ENCODE measurements at regions not wholly inside any gene's neighbourhood (a gene's known extent, or its start where the extent isn't known, plus 50 kb on each side); places are given as distances from the start of the nearest gene placed in this dataset.

DNA sequence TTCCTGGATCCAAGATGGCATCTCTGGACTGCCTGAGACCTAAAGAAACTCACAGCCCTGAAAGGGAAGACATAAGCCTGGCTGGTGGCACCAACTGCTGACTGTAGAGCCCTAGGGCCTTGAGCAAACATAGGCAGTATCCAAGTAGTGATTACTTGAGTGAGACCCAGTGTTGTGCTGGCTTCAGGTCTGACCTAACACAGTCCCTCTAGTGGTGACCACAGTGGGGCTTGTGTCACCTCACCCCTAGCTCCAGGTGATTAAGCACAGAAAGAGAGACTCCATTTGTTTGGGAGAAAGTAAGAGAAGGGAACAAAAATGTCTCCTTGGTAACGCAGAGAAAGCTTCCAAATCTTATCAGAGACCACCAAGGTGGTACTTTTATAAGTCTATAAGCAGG, 496.3 kb upstream of the HTR2C start (continued):
- TF ChIP-seq THAP9 (CRISPR knock-in tag; IDR thresholded peaks at IDR 0.05; ENCODE audit: borderline replicate concordance), result no peak

- DNase-seq (ENCODE audit: low spot score) (no peak), ATAC-seq (no peak), FAIRE-seq (no peak)
- Histone ChIP-seq H3K4me3 (replicated peaks in 1 of 3; ENCODE audit: insufficient read depth in 1 of 3, low read depth in 2 of 3, low read length in 3 of 3) (no peak overlapping the region), H3K27me3 (ENCODE audit: control insufficient read depth in 1 of 2, insufficient read depth in 2 of 2, low read length in 2 of 2) (no peaks in the 10 kb centered on the region), H3K79me2 (ENCODE audit: insufficient read depth, low read length) (no peaks in the 10 kb centered on the region), H2AFZ (ENCODE audit: low read length) (no peak overlapping the region), H3K4me1 (ENCODE audit: insufficient read depth, low read length) (no peaks in the 10 kb centered on the region), H3K4me2 (ENCODE audit: low read depth, low read length) (no peak overlapping the region), H3K9me3 (ENCODE audit: low read length) (no peaks in the 10 kb centered on the region), H4K20me1 (ENCODE audit: insufficient read depth, low read length) (no peaks in the 10 kb centered on the region), H3K36me3 (replicated peaks in 1 of 2; ENCODE audit: control insufficient read depth in 1 of 2, insufficient read depth in 2 of 2, low read length in 2 of 2) (no peaks in the 10 kb centered on the region), H3K9ac (ENCODE audit: insufficient read depth, low read depth, low read length) (no peak overlapping the region), H3K27ac (ENCODE audit: extremely low read length, insufficient read depth, low read length) (no peak overlapping the region)
- CTCF ChIA-PET (ENCODE audit: low intra/inter-chr PET ratio, low total read pairs), result no interaction called here
- no TSS peak for BruUV-seq (replicated peaks)
- WGBS (ENCODE audit: low lambda C conversion rate), result 3% methylated on average over 3 of the region's 3 CpGs
- intact Hi-C loops (cut with micrococcal nuclease; ENCODE audit: unreplicated experiment), result no loop called here
- in situ Hi-C loops (cut with HindIII; ENCODE audit: extremely low pct_ligation_motif_present, low pct_unique_long_range_greater_than_20kb), result no loop called here
- POLR2A ChIA-PET, result no interaction called here
- TF ChIP-seq, protein P1, sequence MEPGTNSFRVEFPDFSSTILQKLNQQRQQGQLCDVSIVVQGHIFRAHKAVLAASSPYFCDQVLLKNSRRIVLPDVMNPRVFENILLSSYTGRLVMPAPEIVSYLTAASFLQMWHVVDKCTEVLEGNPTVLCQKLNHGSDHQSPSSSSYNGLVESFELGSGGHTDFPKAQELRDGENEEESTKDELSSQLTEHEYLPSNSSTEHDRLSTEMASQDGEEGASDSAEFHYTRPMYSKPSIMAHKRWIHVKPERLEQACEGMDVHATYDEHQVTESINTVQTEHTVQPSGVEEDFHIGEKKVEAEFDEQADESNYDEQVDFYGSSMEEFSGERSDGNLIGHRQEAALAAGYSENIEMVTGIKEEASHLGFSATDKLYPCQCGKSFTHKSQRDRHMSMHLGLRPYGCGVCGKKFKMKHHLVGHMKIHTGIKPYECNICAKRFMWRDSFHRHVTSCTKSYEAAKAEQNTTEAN (CRISPR knock-in tag; conservative IDR thresholded peaks at IDR 0.05), result no peak
- TF ChIP-seq RXRA (CRISPR knock-in tag; IDR thresholded peaks at IDR 0.05) (no peak), ZFY (CRISPR knock-in tag; IDR thresholded peaks at IDR 0.05) (no peak), PAXIP1 (CRISPR knock-in tag; conservative IDR thresholded peaks at IDR 0.05) (no peak), ZBED4 (CRISPR knock-in tag; IDR thresholded peaks at IDR 0.05; ENCODE audit: borderline replicate concordance) (no peak), NFE2L2 (IDR thresholded peaks at IDR 0.05; ENCODE audit: low read length) (no peak)
Observed at GRCh38 chrX:114077773-114078172, 506.1 kb upstream of the HTR2C start.
